ENCODE measurements at regions not wholly inside any gene's neighbourhood (a gene's known extent, or its start where the extent isn't known, plus 50 kb on each side); places are given as distances from the start of the nearest gene placed in this dataset.

- ATAC-seq (no peak), DNase-seq (no peak)
- TF ChIP-seq CTCF (IDR thresholded peaks at IDR 0.05): no peak
- Histone ChIP-seq H3K36me3 (no peaks in the 10 kb centered on the region), H3K9me3 (no peaks in the 10 kb centered on the region), H3K4me3 (no peak overlapping the region), H3K27me3 (no peaks in the 10 kb centered on the region), H3K4me1 (no peaks in the 10 kb centered on the region), H3K27ac (no peak overlapping the region)
- intact Hi-C loops (cut with DNase I): no loop called here
These were observed 470.6 kb downstream of the TUSC1 start for GRCh38 chr9:25207402-25208195.

GRCh38 chr9:25206027-25206426, 472.2 kb downstream of the TUSC1 start:
- ATAC-seq: no peak
- no peak for DNase-seq
- Histone ChIP-seq H3K9me3 (no peaks in the 10 kb centered on the region), H3K27ac (no peak overlapping the region), H3K4me3 (no peak overlapping the region), H3K36me3 (no peaks in the 10 kb centered on the region), H3K4me1 (no peaks in the 10 kb centered on the region), H3K27me3 (no peaks in the 10 kb centered on the region)
- no peak for TF ChIP-seq CTCF (IDR thresholded peaks at IDR 0.05)
- intact Hi-C loops (cut with DNase I): no loop called here

GRCh38 chr9:25205285-25205684, 473.0 kb downstream of the TUSC1 start:
- H3K27ac ChIP-seq: no peak overlapping the region
- DNase-seq: no peak
- intact Hi-C loops (cut with DNase I): no loop called here
- no peak for TF ChIP-seq CTCF (IDR thresholded peaks at IDR 0.05)
- H3K4me3 ChIP-seq: no peak overlapping the region
- no peaks in the 10 kb centered on the region for H3K9me3 ChIP-seq
- H3K36me3 ChIP-seq: no peaks in the 10 kb centered on the region
- H3K27me3 ChIP-seq: no peaks in the 10 kb centered on the region
- H3K4me1 ChIP-seq: no peaks in the 10 kb centered on the region
- ATAC-seq: no peak

GRCh38 chr9:25177858-25178257, 500.4 kb downstream of the TUSC1 start:
- intact Hi-C loops (cut with DNase I): no loop called here
- no peaks in the 10 kb centered on the region for H3K36me3 ChIP-seq
- TF ChIP-seq CTCF (IDR thresholded peaks at IDR 0.05): no peak
- H3K27me3 ChIP-seq: no peaks in the 10 kb centered on the region
- no peak for DNase-seq
- no peak overlapping the region for H3K4me3 ChIP-seq
- H3K27ac ChIP-seq: no peak overlapping the region
- H3K9me3 ChIP-seq: peaks cover 13% of the 10 kb centered on the region
- no peak for ATAC-seq
- no peaks in the 10 kb centered on the region for H3K4me1 ChIP-seq

- no peaks in the 10 kb centered on the region for H3K9me3 ChIP-seq
- intact Hi-C loops (cut with DNase I): no loop called here
- no peaks in the 10 kb centered on the region for H3K4me1 ChIP-seq
- H3K4me3 ChIP-seq: no peak overlapping the region
- no peak overlapping the region for H3K27ac ChIP-seq
- DNase-seq (no peak), ATAC-seq (no peak)
- TF ChIP-seq CTCF (IDR thresholded peaks at IDR 0.05): no peak
- H3K36me3 ChIP-seq: no peaks in the 10 kb centered on the region
- H3K27me3 ChIP-seq: no peaks in the 10 kb centered on the region
These were observed 548.7 kb downstream of the TUSC1 start for GRCh38 chr9:25129537-25129936.

GRCh38 chr9:25121811-25122210, 556.4 kb downstream of the TUSC1 start:
- DNase-seq (no peak), ATAC-seq (no peak)
- no peak overlapping the region for H3K4me3 ChIP-seq
- intact Hi-C loops (cut with DNase I): no loop called here
- H3K36me3 ChIP-seq: no peaks in the 10 kb centered on the region
- H3K27me3 ChIP-seq: no peaks in the 10 kb centered on the region
- no peak overlapping the region for H3K27ac ChIP-seq
- no peaks in the 10 kb centered on the region for H3K4me1 ChIP-seq
- H3K9me3 ChIP-seq: no peaks in the 10 kb centered on the region
- TF ChIP-seq CTCF (IDR thresholded peaks at IDR 0.05): no peak

All from upper lobe of right lung (tissue), 1 donor.